ENCODE measurements at regions not wholly inside any gene's neighbourhood (a gene's known extent, or its start where the extent isn't known, plus 50 kb on each side); places are given as distances from the start of the nearest gene placed in this dataset.

DNA sequence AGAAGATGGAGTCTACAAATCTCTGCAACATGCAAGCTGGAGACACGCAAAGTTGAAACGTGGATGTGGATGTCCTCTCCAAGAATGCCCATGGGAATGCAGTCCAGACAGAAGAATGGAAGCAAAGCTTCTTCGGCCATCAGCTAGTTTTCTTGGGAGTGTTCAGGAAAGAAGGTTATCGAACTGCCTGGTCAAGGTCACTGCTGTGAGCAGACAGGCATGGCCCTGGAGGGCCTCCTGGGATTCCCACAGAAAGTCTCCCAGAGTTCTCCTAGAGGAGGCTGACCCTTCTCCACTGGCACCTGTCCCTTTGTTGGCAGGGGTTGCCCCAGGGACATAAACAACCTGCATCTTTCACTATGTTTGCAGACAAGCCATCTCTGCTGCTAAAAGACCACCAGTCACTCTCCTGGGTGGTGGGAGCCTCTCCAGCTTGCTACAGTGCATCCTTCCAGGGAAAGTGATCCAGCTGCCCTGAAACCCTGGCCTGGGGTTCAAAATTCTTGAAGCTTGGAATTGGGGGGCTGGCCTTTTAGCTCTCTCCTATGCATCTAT is 265.8 kb downstream of the SYK start:
- Histone ChIP-seq H3K27ac (ENCODE audit: low read depth, low read length) (no peak overlapping the region), H3K9ac (replicated peaks in 1 of 4; ENCODE audit: extremely low read depth in 1 of 4, low read depth in 3 of 4, low read length in 3 of 4) (no peak overlapping the region), H3K23me2 (ENCODE audit: low read depth, low read length) (no peaks in the 10 kb centered on the region), H4K8ac (ENCODE audit: extremely low read depth, insufficient read depth, low read length) (no peak overlapping the region), H3K18ac (ENCODE audit: extremely low read depth, low read length) (no peak overlapping the region), H3K4ac (replicated peaks; ENCODE audit: insufficient read length, low read depth, low read length) (no peak overlapping the region), H2BK15ac (ENCODE audit: low read length) (no peak overlapping the region), H2AK5ac (ENCODE audit: low read depth, low read length) (no peak overlapping the region), H4K91ac (replicated peaks; ENCODE audit: insufficient read length, low read length) (no peak overlapping the region), H3K56ac (replicated peaks; ENCODE audit: insufficient read length, low read depth, low read length) (no peak overlapping the region), H3K36me3 (ENCODE audit: control insufficient read depth in 2 of 4, insufficient read depth in 4 of 4, low read length in 3 of 4) (no peaks in the 10 kb centered on the region), H2BK5ac (ENCODE audit: low read depth, low read length) (no peak overlapping the region), H4K20me1 (replicated peaks in 1 of 2; ENCODE audit: control insufficient read depth in 1 of 2, insufficient read depth in 2 of 2, low read length in 2 of 2) (no peaks in the 10 kb centered on the region), H2AFZ (ENCODE audit: low read length) (no peak overlapping the region), H3K23ac (ENCODE audit: insufficient read length) (no peak overlapping the region), H3K27me3 (replicated peaks in 1 of 4; ENCODE audit: control insufficient read depth in 3 of 4, extremely low read depth in 1 of 4, insufficient read depth in 3 of 4, low read length in 3 of 4) (no peaks in the 10 kb centered on the region), H2BK20ac (ENCODE audit: low read length) (no peak overlapping the region), H3K14ac (ENCODE audit: insufficient read length) (no peak overlapping the region), H3K79me1 (ENCODE audit: low read depth, low read length) (no peaks in the 10 kb centered on the region), H2BK120ac (replicated peaks; ENCODE audit: low read depth, low read length) (no peak overlapping the region), H3K4me3 (ENCODE audit: extremely low read depth in 1 of 4, insufficient read depth in 2 of 4, low read depth in 3 of 4, low read length in 4 of 4) (no peak overlapping the region), H3K4me2 (ENCODE audit: insufficient read depth in 1 of 2, low read depth in 2 of 2, low read length in 2 of 2) (no peak overlapping the region), H2BK12ac (ENCODE audit: low read depth, low read length) (no peak overlapping the region), H4K5ac (ENCODE audit: insufficient read length, low read depth, low read length) (no peak overlapping the region), H3K9me3 (ENCODE audit: insufficient read depth in 2 of 2, low read depth in 1 of 2, low read length in 1 of 2) (no peaks in the 10 kb centered on the region), H3K79me2 (ENCODE audit: control insufficient read depth in 1 of 2, insufficient read depth in 2 of 2, low read length in 2 of 2) (no peaks in the 10 kb centered on the region), H3K4me1 (replicated peaks in 1 of 4; ENCODE audit: control insufficient read depth in 3 of 4, insufficient read depth in 4 of 4, low read length in 3 of 4) (no peaks in the 10 kb centered on the region)
- CTCF ChIA-PET (ENCODE audit: partially characterized antibody), result no interaction called here
- 91% methylated on average over 4 of the region's 4 CpGs; no CpG with 5 or more reads in 1 of the 2 experiments for WGBS, 2 experiments (ENCODE audit: extremely low coverage in 1 of 2, insufficient coverage in 1 of 2, insufficient read length in 1 of 2, insufficient replicate concordance in 2 of 2, low coverage in 1 of 2, low lambda C conversion rate in 2 of 2, missing lambda C conversion rate in 1 of 2)
- TF ChIP-seq CEBPB (IDR thresholded peaks at IDR 0.05; ENCODE audit: low read depth, low read length), result no peak
- no peak for TF ChIP-seq TCF12 (IDR thresholded peaks at IDR 0.05; ENCODE audit: low read depth, low read length)
- no peak for TF ChIP-seq NANOG (IDR thresholded peaks at IDR 0.05; ENCODE audit: insufficient read depth, low read depth, low read length, poor library complexity, severe bottlenecking)
- no peak for TF ChIP-seq HDAC2 (IDR thresholded peaks at IDR 0.05; ENCODE audit: borderline replicate concordance in 1 of 2, low read depth in 2 of 2, low read length in 2 of 2)
- TF ChIP-seq KDM5A (IDR thresholded peaks at IDR 0.05; ENCODE audit: low read length), result no peak
- TF ChIP-seq RBBP5 (IDR thresholded peaks at IDR 0.05; ENCODE audit: borderline replicate concordance, low read depth, low read length), result no peak
- TF ChIP-seq, protein P1, sequence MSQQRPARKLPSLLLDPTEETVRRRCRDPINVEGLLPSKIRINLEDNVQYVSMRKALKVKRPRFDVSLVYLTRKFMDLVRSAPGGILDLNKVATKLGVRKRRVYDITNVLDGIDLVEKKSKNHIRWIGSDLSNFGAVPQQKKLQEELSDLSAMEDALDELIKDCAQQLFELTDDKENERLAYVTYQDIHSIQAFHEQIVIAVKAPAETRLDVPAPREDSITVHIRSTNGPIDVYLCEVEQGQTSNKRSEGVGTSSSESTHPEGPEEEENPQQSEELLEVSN (IDR thresholded peaks at IDR 0.05), result no peak
- TF ChIP-seq, protein P2, sequence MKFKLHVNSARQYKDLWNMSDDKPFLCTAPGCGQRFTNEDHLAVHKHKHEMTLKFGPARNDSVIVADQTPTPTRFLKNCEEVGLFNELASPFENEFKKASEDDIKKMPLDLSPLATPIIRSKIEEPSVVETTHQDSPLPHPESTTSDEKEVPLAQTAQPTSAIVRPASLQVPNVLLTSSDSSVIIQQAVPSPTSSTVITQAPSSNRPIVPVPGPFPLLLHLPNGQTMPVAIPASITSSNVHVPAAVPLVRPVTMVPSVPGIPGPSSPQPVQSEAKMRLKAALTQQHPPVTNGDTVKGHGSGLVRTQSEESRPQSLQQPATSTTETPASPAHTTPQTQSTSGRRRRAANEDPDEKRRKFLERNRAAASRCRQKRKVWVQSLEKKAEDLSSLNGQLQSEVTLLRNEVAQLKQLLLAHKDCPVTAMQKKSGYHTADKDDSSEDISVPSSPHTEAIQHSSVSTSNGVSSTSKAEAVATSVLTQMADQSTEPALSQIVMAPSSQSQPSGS (IDR thresholded peaks at IDR 0.05; ENCODE audit: low read length), result no peak
- TF ChIP-seq CHD1 (IDR thresholded peaks at IDR 0.05; ENCODE audit: low read depth, low read length), result no peak
- TF ChIP-seq RXRA (IDR thresholded peaks at IDR 0.05; ENCODE audit: insufficient read depth, low read depth, low read length), result no peak
- no peak for TF ChIP-seq SP4 (IDR thresholded peaks at IDR 0.05; ENCODE audit: low read length)
- FAIRE-seq, result no peak
- DNase-seq (ENCODE audit: low read depth in 1 of 2, low spot score in 2 of 2), result peak in 1 of 2 experiments; percentile 29
- POLR2A ChIA-PET (ENCODE audit: partially characterized antibody), result no interaction called here
